SK-N-SH treated with all-trans-retinoic acid at 6 μM for 48 hours (cell line): ENCODE measurements at regions not wholly inside any gene's neighbourhood (a gene's known extent, or its start where the extent isn't known, plus 50 kb on each side); places are given as distances from the start of the nearest gene placed in this dataset.

Source experiments
- ARNTL ChIP-seq: fragments of 450-650 bp; formaldehyde crosslinking; IDR thresholded peaks from 2 replicates; pipeline ENCODE4 v1.5.0; 2020; ENCODE audit warnings: low read depth, mild to moderate bottlenecking, moderate library complexity, borderline replicate concordance
- RARB ChIP-seq: fragments of 250-450 bp; sonication (Bioruptor Pico); IDR thresholded peaks from 2 replicates; pipeline ENCODE4 v1.8.0; 2021; ENCODE audit warnings: mild to moderate bottlenecking, moderate library complexity
- ZFP3 ChIP-seq: fragments of 250-450 bp; sonication (Bioruptor Pico); IDR thresholded peaks from 2 replicates; pipeline ENCODE4 v1.5.0; 2020; ENCODE audit warnings: mild to moderate bottlenecking, moderate library complexity
- TF ChIP-seq, protein P1 (sequence below): fragments of 250-450 bp; sonication (Bioruptor Pico); IDR thresholded peaks from 2 replicates; pipeline ENCODE4 v1.8.0; 2020; ENCODE audit warnings: mild to moderate bottlenecking, moderate library complexity, borderline replicate concordance

GRCh38 chr12:40557980-40558379 lies 134.3 kb upstream of the CNTN1 start:
- TF ChIP-seq ZFP3 (no peak), RARB (CRISPR knock-in tag) (no peak), ARNTL (CRISPR knock-in tag) (no peak)
- TF ChIP-seq, protein P1, sequence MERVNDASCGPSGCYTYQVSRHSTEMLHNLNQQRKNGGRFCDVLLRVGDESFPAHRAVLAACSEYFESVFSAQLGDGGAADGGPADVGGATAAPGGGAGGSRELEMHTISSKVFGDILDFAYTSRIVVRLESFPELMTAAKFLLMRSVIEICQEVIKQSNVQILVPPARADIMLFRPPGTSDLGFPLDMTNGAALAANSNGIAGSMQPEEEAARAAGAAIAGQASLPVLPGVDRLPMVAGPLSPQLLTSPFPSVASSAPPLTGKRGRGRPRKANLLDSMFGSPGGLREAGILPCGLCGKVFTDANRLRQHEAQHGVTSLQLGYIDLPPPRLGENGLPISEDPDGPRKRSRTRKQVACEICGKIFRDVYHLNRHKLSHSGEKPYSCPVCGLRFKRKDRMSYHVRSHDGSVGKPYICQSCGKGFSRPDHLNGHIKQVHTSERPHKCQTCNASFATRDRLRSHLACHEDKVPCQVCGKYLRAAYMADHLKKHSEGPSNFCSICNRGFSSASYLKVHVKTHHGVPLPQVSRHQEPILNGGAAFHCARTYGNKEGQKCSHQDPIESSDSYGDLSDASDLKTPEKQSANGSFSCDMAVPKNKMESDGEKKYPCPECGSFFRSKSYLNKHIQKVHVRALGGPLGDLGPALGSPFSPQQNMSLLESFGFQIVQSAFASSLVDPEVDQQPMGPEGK (CRISPR knock-in tag), result no peak
